ENCODE measurements at regions not wholly inside any gene's neighbourhood (a gene's known extent, or its start where the extent isn't known, plus 50 kb on each side); places are given as distances from the start of the nearest gene placed in this dataset.

DNA sequence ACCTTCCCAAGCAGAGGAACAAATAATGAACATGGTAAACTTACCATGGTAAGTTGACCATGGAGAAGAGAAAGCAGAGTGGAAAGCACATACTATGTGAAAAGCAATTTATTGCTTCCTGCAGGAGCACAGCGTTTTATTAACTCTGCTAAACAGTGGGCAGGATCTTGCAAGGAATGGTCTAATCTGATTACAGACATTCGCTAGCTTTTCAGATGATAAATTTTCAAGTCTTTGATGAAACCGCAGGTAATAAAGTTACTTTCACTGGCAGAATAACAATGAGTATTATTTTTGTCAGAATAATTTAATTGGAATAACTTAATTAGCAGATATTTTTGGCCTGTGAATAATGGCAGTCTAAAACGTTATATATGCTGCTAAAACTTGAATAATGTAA lies 89.6 kb upstream of the HGF start:
- no peak for TF ChIP-seq POLR2A (IDR thresholded peaks at IDR 0.05)
- no peak for TF ChIP-seq CTCF (IDR thresholded peaks at IDR 0.05)

All from Peyer's patch (tissue), 4 donors.